Activated T-cell treated with anti-CD3 and anti-CD28 coated beads for 4 hours (primary cell): ENCODE measurements at regions not wholly inside any gene's neighbourhood (a gene's known extent, or its start where the extent isn't known, plus 50 kb on each side); places are given as distances from the start of the nearest gene placed in this dataset.
A peak's percentile ranks its signal among the peaks of the same experiment; 100 is the strongest.

ENCODE experiments used
- DNase-seq: peaks from one replicate; pipeline ENCODE4 v3.0.0-alpha.2; 2020

GRCh38 chr6:104572901-104573300 is 286.8 kb downstream of the HACE1 start:
- DNase-seq: no peak

GRCh38 chr6:104566411-104566810 is 293.3 kb downstream of the HACE1 start:
- no peak for DNase-seq

- no peak for DNase-seq
These were observed 296.4 kb downstream of the HACE1 start for GRCh38 chr6:104563306-104563705.

- no peak for DNase-seq
These were observed 300.1 kb downstream of the HACE1 start for GRCh38 chr6:104559435-104560202.

GRCh38 chr6:104558746-104559145 is 301.0 kb downstream of the HACE1 start:
- DNase-seq: no peak

- no peak for DNase-seq
These were observed 311.4 kb downstream of the HACE1 start for GRCh38 chr6:104548297-104548696.

GRCh38 chr6:104541411-104541810 is 318.3 kb downstream of the HACE1 start:
- no peak for DNase-seq

- no peak for DNase-seq
These were observed 319.0 kb downstream of the HACE1 start for GRCh38 chr6:104540743-104541142.

- DNase-seq: no peak
These were observed 320.5 kb downstream of the HACE1 start for GRCh38 chr6:104539173-104539572.

- no peak for DNase-seq
These were observed 321.8 kb downstream of the HACE1 start for GRCh38 chr6:104537872-104538271.

GRCh38 chr6:104537180-104537579 is 322.5 kb downstream of the HACE1 start:
- DNase-seq: no peak

GRCh38 chr6:104532462-104532861 is 327.3 kb downstream of the HACE1 start:
- DNase-seq: no peak

- DNase-seq: no peak
These were observed 328.1 kb downstream of the HACE1 start for GRCh38 chr6:104531646-104532045.

- no peak for DNase-seq
These were observed 331.8 kb downstream of the HACE1 start for GRCh38 chr6:104527761-104528415.

GRCh38 chr6:104527311-104527710 is 332.4 kb downstream of the HACE1 start:
- no peak for DNase-seq

GRCh38 chr6:104526376-104526775 is 333.3 kb downstream of the HACE1 start:
- no peak for DNase-seq

- DNase-seq: peak; percentile 45
These were observed 333.9 kb downstream of the HACE1 start for GRCh38 chr6:104525677-104526322.

GRCh38 chr6:104522533-104522932 is 337.2 kb downstream of the HACE1 start:
- DNase-seq: no peak

GRCh38 chr6:104521176-104521575 is 338.5 kb downstream of the HACE1 start:
- DNase-seq: no peak

GRCh38 chr6:104519566-104519965 is 340.2 kb downstream of the HACE1 start:
- DNase-seq: no peak

- DNase-seq: no peak
These were observed 350.4 kb downstream of the HACE1 start for GRCh38 chr6:104509355-104509754.

GRCh38 chr6:104506429-104506828 is 353.3 kb downstream of the HACE1 start:
- no peak for DNase-seq

- DNase-seq: no peak
These were observed 353.9 kb downstream of the HACE1 start for GRCh38 chr6:104505838-104506237.

GRCh38 chr6:104500265-104500664 is 359.5 kb downstream of the HACE1 start:
- DNase-seq: no peak
